GM20000 (cell line): ENCODE measurements at regions not wholly inside any gene's neighbourhood (a gene's known extent, or its start where the extent isn't known, plus 50 kb on each side); places are given as distances from the start of the nearest gene placed in this dataset.

ENCODE experiments used
- DNase-seq: peaks from one replicate; pipeline ENCODE4 v3.0.0; 2012; ENCODE audit warnings: low spot score
- CTCF ChIP-seq: IDR thresholded peaks from 2 replicates; pipeline ENCODE4 v1.5.1; 2012; ENCODE audit warnings: mild to moderate bottlenecking, control low read depth; ENCODE audit errors: extremely low read depth, missing control alignments

DNA sequence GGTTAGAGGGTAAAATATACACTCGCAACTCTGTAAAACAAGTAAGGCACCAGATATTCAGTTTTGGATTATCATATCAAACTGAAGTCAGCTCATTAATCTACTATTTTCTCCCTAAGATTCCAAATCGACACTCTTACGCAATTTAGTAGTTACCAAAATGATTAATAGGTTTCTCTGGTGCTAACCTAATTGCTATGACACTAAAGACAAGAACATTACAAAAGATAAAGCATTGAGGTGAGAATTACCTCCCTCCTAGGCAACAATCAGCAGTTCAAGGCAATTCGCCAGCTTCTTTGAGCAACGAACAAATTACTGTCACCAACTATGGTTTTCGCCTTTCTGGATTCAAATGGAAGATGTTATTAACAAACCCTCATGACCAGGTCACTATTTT lies 1305.0 kb downstream of the ROBO2 start:
- DNase-seq, result no peak
- TF ChIP-seq CTCF, result no peak

GRCh38 chr3:78347176-78347575 lies 1307.3 kb downstream of the ROBO2 start:
- no peak for TF ChIP-seq CTCF
- no peak for DNase-seq

- TF ChIP-seq CTCF, result no peak
- no peak for DNase-seq
These were observed 1308.8 kb downstream of the ROBO2 start for GRCh38 chr3:78348664-78349063.

DNA sequence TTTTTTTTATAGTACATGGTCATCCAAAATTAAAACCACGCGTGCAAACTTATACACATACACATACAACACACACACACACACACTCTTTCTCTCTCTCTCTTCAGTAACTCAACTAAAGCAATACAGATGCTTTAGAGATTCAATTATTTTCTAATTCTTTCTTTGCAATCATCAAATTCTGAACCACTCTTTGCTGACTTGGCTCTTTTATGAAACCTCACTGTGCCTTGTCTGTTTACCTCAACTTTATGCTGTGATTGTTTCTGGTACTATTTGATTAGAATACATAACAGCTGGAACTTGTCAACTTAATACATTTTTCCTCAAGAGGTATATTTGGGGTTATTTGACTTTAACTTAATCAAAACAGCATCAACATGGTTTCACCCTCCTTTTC lies 1309.7 kb downstream of the ROBO2 start:
- DNase-seq, result no peak
- TF ChIP-seq CTCF, result no peak

- no peak for DNase-seq
- no peak for TF ChIP-seq CTCF
These were observed 1311.4 kb downstream of the ROBO2 start for GRCh38 chr3:78351334-78351733.

GRCh38 chr3:78353231-78353630 lies 1313.3 kb downstream of the ROBO2 start:
- no peak for DNase-seq
- no peak for TF ChIP-seq CTCF

DNA sequence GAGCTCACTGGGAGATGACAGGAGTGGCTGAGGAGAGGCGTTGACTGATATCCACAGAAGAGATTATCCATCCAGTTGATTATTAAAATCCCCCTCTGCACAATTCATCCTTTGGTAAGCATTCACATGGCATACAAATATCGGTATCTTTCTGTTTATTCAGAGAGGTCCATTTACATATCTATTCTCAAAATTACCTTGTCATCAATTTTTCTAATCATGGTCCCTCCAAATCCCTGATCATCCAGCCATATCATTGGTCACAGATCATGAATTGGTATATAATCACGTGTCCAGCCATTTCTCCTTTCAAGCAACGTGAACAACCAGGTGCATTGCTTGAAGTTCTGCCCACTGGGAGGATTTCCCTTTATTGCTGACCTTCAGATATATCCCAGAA lies 1321.0 kb downstream of the ROBO2 start:
- no peak for TF ChIP-seq CTCF
- no peak for DNase-seq
